Tibial nerve (tissue), 4 donors: ENCODE measurements at regions not wholly inside any gene's neighbourhood (a gene's known extent, or its start where the extent isn't known, plus 50 kb on each side); places are given as distances from the start of the nearest gene placed in this dataset.
"Not testable (repeated sequence)": the region's sequence is repeated elsewhere in the genome, so short reads cannot be mapped to it uniquely, and the experiment has no call there.

Source experiments
- DNase-seq, 2 donors: peaks; one replicate each; pipeline ENCODE4 v3.0.0-alpha.2; 2019; ENCODE audit warnings: low spot score in 2 of 2
- H3K27ac ChIP-seq, 4 donors: fragments of 200-600 bp; sonication (generic) in 3 of 4; one replicate each; pipeline ENCODE4 v1.5.1; 2017 to 2019; ENCODE audit warnings: mild to moderate bottlenecking in 1 of 4
- H3K27me3 ChIP-seq, 2 donors: fragments of 200-600 bp; sonication (generic) in 1 of 2; one replicate each; pipeline versions ENCODE4 v1.5.1 to v1.6.0; 2017 to 2019
- H3K36me3 ChIP-seq, 3 donors: fragments of 200-600 bp; sonication (generic); one replicate each; pipeline ENCODE4 v1.5.1; 2018 to 2019
- H3K4me1 ChIP-seq, 4 donors: fragments of 200-600 bp; sonication (generic) in 3 of 4; one replicate each; pipeline ENCODE4 v1.5.1; 2017 to 2019
- H3K4me3 ChIP-seq, 4 donors: fragments of 200-600 bp; sonication (generic) in 3 of 4; one replicate each; pipeline ENCODE4 v1.5.1; 2017 to 2019; ENCODE audit warnings: mild to moderate bottlenecking in 1 of 4, moderate library complexity in 1 of 4
- H3K9me3 ChIP-seq, 4 donors: fragments of 200-600 bp; sonication (generic) in 3 of 4; one replicate each; pipeline ENCODE4 v1.5.1; 2017 to 2019
- EP300 ChIP-seq, 2 donors: sonication (generic); formaldehyde crosslinking; IDR thresholded peaks; one replicate each; pipeline ENCODE4 v1.6.1; 2017; ENCODE audit warnings: antibody characterized with exemption in 2 of 2, mild to moderate bottlenecking in 1 of 2
- POLR2A ChIP-seq, 2 donors: fragments of 450-650 bp; IDR thresholded peaks; one replicate each; pipeline ENCODE4 v1.6.1; 2017; ENCODE audit warnings: antibody characterized with exemption in 2 of 2, mild to moderate bottlenecking in 2 of 2, moderate library complexity in 2 of 2
- WGBS, 2 donors: methylation state at CpG; one replicate each; pipeline ENCODE4 v1.1.5; 2018; 5-methylcytosine and 5-hydroxymethylcytosine counted together
- TF ChIP-seq, protein P1 (sequence below), 5 experiments: fragments of 200-600 bp in 3 of 5; fragments of 450-650 bp in 2 of 5; sonication (generic) in 3 of 5; IDR thresholded peaks; one replicate each; pipeline ENCODE4 v1.5.1; 2016 to 2019; ENCODE audit warnings: antibody characterized with exemption in 5 of 5, mild to moderate bottlenecking in 3 of 5, moderate library complexity in 2 of 5

DNA sequence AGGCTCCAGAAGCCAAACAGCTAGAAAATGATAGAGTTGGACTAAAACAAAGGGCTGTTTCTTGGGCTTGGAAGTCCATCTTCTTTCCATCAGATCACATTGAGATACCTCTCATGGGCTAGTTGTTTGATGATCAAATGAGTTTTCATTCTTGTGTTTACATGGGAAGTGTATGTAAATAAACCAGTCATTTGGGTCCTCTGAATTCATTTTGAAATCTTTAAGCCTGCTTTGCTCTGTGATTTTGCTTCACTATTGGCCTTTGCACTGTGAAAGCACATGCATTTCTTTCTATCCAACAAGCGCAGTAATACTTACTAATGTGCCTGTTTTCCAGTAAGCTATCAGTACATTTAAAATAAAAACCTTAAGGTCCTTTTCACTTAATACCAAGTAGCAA is 200.5 kb upstream of the IRS2 start:
- WGBS, 2 donors: 93 to 97% methylated on average over 1 of the region's 1 CpG
- H3K9me3 ChIP-seq: no peaks in the 10 kb centered on the region
- no peak for TF ChIP-seq EP300 (IDR thresholded peaks at IDR 0.05)
- TF ChIP-seq, protein P1, sequence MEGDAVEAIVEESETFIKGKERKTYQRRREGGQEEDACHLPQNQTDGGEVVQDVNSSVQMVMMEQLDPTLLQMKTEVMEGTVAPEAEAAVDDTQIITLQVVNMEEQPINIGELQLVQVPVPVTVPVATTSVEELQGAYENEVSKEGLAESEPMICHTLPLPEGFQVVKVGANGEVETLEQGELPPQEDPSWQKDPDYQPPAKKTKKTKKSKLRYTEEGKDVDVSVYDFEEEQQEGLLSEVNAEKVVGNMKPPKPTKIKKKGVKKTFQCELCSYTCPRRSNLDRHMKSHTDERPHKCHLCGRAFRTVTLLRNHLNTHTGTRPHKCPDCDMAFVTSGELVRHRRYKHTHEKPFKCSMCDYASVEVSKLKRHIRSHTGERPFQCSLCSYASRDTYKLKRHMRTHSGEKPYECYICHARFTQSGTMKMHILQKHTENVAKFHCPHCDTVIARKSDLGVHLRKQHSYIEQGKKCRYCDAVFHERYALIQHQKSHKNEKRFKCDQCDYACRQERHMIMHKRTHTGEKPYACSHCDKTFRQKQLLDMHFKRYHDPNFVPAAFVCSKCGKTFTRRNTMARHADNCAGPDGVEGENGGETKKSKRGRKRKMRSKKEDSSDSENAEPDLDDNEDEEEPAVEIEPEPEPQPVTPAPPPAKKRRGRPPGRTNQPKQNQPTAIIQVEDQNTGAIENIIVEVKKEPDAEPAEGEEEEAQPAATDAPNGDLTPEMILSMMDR (IDR thresholded peaks at IDR 0.05): no peak
- no peak for TF ChIP-seq POLR2A (IDR thresholded peaks at IDR 0.05)
- no peak for DNase-seq
- H3K27ac ChIP-seq: no peak overlapping the region
- no peaks in the 10 kb centered on the region for H3K36me3 ChIP-seq
- no peak overlapping the region for H3K4me3 ChIP-seq
- no peaks in the 10 kb centered on the region for H3K4me1 ChIP-seq
- no peaks in the 10 kb centered on the region for H3K27me3 ChIP-seq

GRCh38 chr13:109985871-109986450 is 199.6 kb upstream of the IRS2 start:
- no peak for DNase-seq
- Histone ChIP-seq H3K27ac (no peak overlapping the region), H3K4me3 (no peak overlapping the region), H3K4me1 (no peaks in the 10 kb centered on the region), H3K36me3 (no peaks in the 10 kb centered on the region), H3K27me3 (no peaks in the 10 kb centered on the region), H3K9me3 (no peaks in the 10 kb centered on the region)
- TF ChIP-seq EP300 (IDR thresholded peaks at IDR 0.05) (no peak), POLR2A (IDR thresholded peaks at IDR 0.05) (no peak)
- TF ChIP-seq, protein P1 (IDR thresholded peaks at IDR 0.05): no peak
- 72 to 73% methylated on average over 6 of the region's 6 CpGs for WGBS, 2 donors

DNA sequence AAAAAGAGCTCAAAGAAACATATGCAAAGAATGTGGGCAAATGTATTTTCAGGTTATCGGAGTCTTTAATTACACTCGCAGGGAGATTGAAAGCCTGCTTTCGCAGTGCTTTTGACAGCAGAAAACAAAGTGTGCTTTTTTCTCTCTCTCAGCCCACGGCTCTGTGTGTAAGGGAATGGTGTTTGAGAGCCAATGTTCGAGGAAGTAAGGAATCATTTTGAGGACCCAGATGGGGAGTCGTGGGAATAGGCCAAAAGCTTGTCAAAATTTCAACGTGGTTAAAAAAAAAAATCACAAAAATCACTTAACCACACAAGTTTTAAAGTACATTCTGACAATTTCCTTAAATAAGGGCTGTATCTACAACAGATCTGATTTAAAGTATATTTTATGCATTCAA is 197.1 kb upstream of the IRS2 start:
- no peak for DNase-seq
- no peak overlapping the region for H3K4me3 ChIP-seq
- H3K9me3 ChIP-seq: no peaks in the 10 kb centered on the region
- WGBS, 2 donors: 28 to 37% methylated on average over 7 of the region's 7 CpGs
- H3K4me1 ChIP-seq: no peaks in the 10 kb centered on the region
- no peaks in the 10 kb centered on the region for H3K27me3 ChIP-seq
- H3K27ac ChIP-seq: no peak overlapping the region
- no peak for TF ChIP-seq POLR2A (IDR thresholded peaks at IDR 0.05)
- no peak for TF ChIP-seq EP300 (IDR thresholded peaks at IDR 0.05)
- TF ChIP-seq, protein P1 (IDR thresholded peaks at IDR 0.05): no peak
- H3K36me3 ChIP-seq: no peaks in the 10 kb centered on the region

DNA sequence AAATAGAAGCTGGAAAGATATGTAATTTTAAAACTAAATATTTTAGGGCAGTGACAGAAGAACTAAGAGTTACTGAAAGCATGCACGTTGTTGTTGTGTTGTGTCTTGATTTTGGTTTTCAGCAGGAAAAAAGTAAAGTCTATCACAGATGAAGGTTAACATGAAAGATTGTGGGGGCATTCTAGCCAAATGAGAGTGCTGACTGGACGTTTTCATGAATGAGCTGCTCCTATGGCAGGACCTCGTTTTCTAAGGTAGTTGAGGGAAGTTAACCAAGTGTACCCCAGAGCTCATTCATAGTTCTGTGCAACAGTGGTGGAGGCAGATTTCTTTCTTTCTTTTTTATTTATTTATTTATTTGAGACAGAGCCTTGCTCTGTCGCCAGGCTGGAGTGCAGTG is 194.6 kb upstream of the IRS2 start:
- no peak overlapping the region for H3K4me3 ChIP-seq
- no peaks in the 10 kb centered on the region for H3K36me3 ChIP-seq
- H3K27me3 ChIP-seq: no peaks in the 10 kb centered on the region
- H3K9me3 ChIP-seq: no peaks in the 10 kb centered on the region
- H3K27ac ChIP-seq: no peak overlapping the region
- 71 to 75% methylated on average over 4 of the region's 4 CpGs for whole genome bisulfite sequencing, 2 donors
- DNase-seq: no peak
- no peaks in the 10 kb centered on the region for H3K4me1 ChIP-seq
- no peak for TF ChIP-seq EP300 (IDR thresholded peaks at IDR 0.05)
- TF ChIP-seq POLR2A (IDR thresholded peaks at IDR 0.05): no peak
- TF ChIP-seq, protein P1 (IDR thresholded peaks at IDR 0.05): no peak

DNA sequence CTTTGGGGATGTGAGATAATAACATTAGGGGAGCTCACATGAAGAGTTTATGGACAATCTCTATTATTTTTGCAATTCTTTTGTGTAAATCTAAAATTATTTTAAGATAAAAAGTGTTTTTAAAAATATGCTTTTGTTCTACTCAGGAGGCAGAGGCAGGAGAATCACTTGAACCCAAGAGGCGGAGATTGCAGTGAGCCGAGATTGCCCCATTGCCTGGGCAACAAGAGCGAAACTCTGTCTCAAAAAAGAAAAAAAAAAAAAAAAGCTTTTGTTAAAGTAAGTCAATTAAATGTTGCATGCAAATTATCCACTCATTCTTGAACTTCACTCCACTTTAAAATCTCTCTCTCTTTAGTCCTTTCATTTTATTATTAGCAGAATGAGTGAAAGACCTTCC is 193.3 kb upstream of the IRS2 start:
- H3K4me1 ChIP-seq, DNase-seq, H3K27me3 ChIP-seq, H3K36me3 ChIP-seq, H3K27ac ChIP-seq, H3K4me3 ChIP-seq, H3K9me3 ChIP-seq: not testable (repeated sequence)
- 83 to 87% methylated on average over 3 of the region's 3 CpGs for WGBS, 2 donors

GRCh38 chr13:109979228-109979627 is 192.8 kb upstream of the IRS2 start:
- no peaks in the 10 kb centered on the region for H3K27me3 ChIP-seq
- TF ChIP-seq EP300 (IDR thresholded peaks at IDR 0.05) (no peak), POLR2A (IDR thresholded peaks at IDR 0.05) (no peak)
- TF ChIP-seq, protein P1 (IDR thresholded peaks at IDR 0.05): no peak
- no peaks in the 10 kb centered on the region for H3K36me3 ChIP-seq
- no peaks in the 10 kb centered on the region for H3K4me1 ChIP-seq
- no peak overlapping the region for H3K27ac ChIP-seq
- H3K4me3 ChIP-seq: no peak overlapping the region
- DNase-seq: no peak
- 83 to 89% methylated on average over 6 of the region's 6 CpGs for WGBS, 2 donors
- no peaks in the 10 kb centered on the region for H3K9me3 ChIP-seq
